ENCODE measurements at regions not wholly inside any gene's neighbourhood (a gene's known extent, or its start where the extent isn't known, plus 50 kb on each side); places are given as distances from the start of the nearest gene placed in this dataset.

- H3K9me3 ChIP-seq, result no peaks in the 10 kb centered on the region
- intact Hi-C loops (cut with DNase I), result no loop called here
Observed at GRCh38 chr4:14396183-14396582, 606.1 kb upstream of the CPEB2 start.

GRCh38 chr4:14399848-14400247, 602.4 kb upstream of the CPEB2 start:
- intact Hi-C loops (cut with DNase I), result no loop called here
- Histone ChIP-seq H3K4me1 (no peaks in the 10 kb centered on the region), H3K27ac (no peak overlapping the region), H3K4me3 (no peak overlapping the region), H3K9me3 (no peaks in the 10 kb centered on the region), H3K36me3 (ENCODE audit: insufficient read depth in 1 of 2, low read depth in 1 of 2) (no peaks in the 10 kb centered on the region), H3K27me3 (ENCODE audit: insufficient read depth in 3 of 3, low read length in 2 of 3) (no peaks in the 10 kb centered on the region)
- ATAC-seq, result no peak
- TF ChIP-seq, protein P1, sequence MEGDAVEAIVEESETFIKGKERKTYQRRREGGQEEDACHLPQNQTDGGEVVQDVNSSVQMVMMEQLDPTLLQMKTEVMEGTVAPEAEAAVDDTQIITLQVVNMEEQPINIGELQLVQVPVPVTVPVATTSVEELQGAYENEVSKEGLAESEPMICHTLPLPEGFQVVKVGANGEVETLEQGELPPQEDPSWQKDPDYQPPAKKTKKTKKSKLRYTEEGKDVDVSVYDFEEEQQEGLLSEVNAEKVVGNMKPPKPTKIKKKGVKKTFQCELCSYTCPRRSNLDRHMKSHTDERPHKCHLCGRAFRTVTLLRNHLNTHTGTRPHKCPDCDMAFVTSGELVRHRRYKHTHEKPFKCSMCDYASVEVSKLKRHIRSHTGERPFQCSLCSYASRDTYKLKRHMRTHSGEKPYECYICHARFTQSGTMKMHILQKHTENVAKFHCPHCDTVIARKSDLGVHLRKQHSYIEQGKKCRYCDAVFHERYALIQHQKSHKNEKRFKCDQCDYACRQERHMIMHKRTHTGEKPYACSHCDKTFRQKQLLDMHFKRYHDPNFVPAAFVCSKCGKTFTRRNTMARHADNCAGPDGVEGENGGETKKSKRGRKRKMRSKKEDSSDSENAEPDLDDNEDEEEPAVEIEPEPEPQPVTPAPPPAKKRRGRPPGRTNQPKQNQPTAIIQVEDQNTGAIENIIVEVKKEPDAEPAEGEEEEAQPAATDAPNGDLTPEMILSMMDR (IDR thresholded peaks at IDR 0.05), result no peak
- no peak for DNase-seq

More at GRCh38 chr4:14396183-14396582, 606.1 kb upstream of the CPEB2 start:
- DNase-seq (no peak), ATAC-seq (no peak)
- Histone ChIP-seq H3K27me3 (ENCODE audit: insufficient read depth in 3 of 3, low read length in 2 of 3) (no peaks in the 10 kb centered on the region), H3K36me3 (ENCODE audit: insufficient read depth in 1 of 2, low read depth in 1 of 2) (no peaks in the 10 kb centered on the region), H3K4me3 (no peak overlapping the region), H3K27ac (no peak overlapping the region), H3K4me1 (no peaks in the 10 kb centered on the region)
- TF ChIP-seq, protein P1 (IDR thresholded peaks at IDR 0.05), result no peak
- 60 to 84% (median 69%) methylated on average over 2 of the region's 2 CpGs for whole genome bisulfite sequencing, 3 donors

DNA sequence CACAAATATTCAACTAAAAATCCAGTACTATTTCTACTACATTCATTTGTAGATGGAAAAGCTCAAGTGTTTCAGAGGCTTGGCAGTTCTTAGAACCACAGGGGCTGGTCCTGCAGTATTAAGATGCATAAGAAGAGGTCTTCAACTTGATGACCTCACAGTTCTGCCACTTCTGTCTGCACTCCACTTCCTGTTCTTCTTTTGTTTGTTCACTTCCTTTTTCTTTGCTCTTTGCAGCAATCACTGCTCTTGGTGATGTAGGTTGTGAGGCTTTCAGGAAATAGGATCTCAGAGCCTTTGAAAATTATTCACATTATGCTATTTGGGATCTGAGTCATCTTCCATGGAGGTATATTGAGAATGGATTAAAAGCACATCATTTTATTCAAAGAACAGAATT, 602.0 kb upstream of the CPEB2 start:
- Histone ChIP-seq H3K4me3 (no peak overlapping the region), H3K4me1 (no peaks in the 10 kb centered on the region), H3K36me3 (ENCODE audit: insufficient read depth in 1 of 2, low read depth in 1 of 2) (no peaks in the 10 kb centered on the region), H3K9me3 (no peaks in the 10 kb centered on the region), H3K27ac (no peak overlapping the region), H3K27me3 (ENCODE audit: insufficient read depth in 3 of 3, low read length in 2 of 3) (no peaks in the 10 kb centered on the region)
- intact Hi-C loops (cut with DNase I), result no loop called here
- TF ChIP-seq, protein P1 (IDR thresholded peaks at IDR 0.05), result no peak
- no peak for DNase-seq
- no peak for ATAC-seq

GRCh38 chr4:14403132-14403531, 599.1 kb upstream of the CPEB2 start:
- intact Hi-C loops (cut with DNase I), result no loop called here
- Histone ChIP-seq H3K4me3 (no peak overlapping the region), H3K4me1 (no peaks in the 10 kb centered on the region), H3K9me3 (no peaks in the 10 kb centered on the region), H3K36me3 (ENCODE audit: insufficient read depth in 1 of 2, low read depth in 1 of 2) (no peaks in the 10 kb centered on the region), H3K27me3 (ENCODE audit: insufficient read depth in 3 of 3, low read length in 2 of 3) (no peaks in the 10 kb centered on the region), H3K27ac (no peak overlapping the region)
- TF ChIP-seq, protein P1 (IDR thresholded peaks at IDR 0.05), result no peak
- DNase-seq, result no peak
- no peak for ATAC-seq
- 57 to 72% (median 69%) methylated on average over 1 of the region's 1 CpG for WGBS, 3 donors

DNA sequence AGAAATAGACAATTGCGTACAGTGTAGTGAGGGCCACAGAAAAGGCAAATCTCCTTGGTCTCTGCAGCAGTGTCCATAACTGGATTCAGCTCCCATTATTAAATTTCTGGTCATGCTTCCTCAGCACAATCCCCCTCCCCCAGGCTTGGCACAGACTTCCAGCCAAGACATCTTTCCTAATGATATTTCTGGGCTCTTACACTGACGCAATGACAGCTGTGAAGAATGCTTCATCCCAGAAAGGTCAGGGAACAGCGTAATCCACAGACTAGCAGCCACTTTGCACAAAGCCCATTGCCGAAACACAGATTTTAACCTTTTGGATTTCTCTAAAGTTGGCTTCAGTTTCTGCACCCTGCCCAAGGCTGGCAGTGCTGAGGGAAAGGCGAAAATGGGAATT, 597.6 kb upstream of the CPEB2 start:
- 60 to 73% (median 60%) methylated on average over 5 of the region's 5 CpGs for WGBS, 3 donors
- TF ChIP-seq, protein P1 (IDR thresholded peaks at IDR 0.05), result no peak
- peak; percentile 14 to 36 for DNase-seq
- ATAC-seq, result peak in 3 of 4 donors; percentile 30 to 57 (median 40)
- H3K27ac ChIP-seq, result no peak overlapping the region
- H3K27me3 ChIP-seq (ENCODE audit: insufficient read depth in 3 of 3, low read length in 2 of 3), result no peaks in the 10 kb centered on the region
- no peaks in the 10 kb centered on the region for H3K36me3 ChIP-seq (ENCODE audit: insufficient read depth in 1 of 2, low read depth in 1 of 2)
- no peaks in the 10 kb centered on the region for H3K9me3 ChIP-seq
- H3K4me1 ChIP-seq, result no peaks in the 10 kb centered on the region
- no peak overlapping the region for H3K4me3 ChIP-seq
- intact Hi-C loops (cut with DNase I), result no loop called here
